ENCODE measurements at regions not wholly inside any gene's neighbourhood (a gene's known extent, or its start where the extent isn't known, plus 50 kb on each side); places are given as distances from the start of the nearest gene placed in this dataset.

DNA sequence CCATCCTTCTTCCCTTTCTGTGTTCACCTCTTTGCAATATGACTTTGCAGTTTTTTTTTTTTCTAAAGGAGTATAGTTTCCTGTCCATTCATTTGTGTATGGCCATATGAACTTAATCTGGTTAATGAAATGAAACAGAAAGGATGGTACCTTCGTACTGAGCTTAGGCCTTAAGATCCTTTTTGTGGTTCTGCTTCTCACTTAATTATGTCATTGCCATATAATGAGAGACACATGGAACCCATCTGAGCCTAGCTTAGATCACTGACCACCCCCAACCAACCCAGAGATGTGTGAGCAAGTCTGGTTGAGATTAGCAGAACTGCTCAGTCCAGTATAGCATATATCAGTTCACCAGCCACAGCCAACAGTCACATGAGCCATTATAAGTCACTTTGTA lies 1179.6 kb downstream of the HACE1 start:
- intact Hi-C loops (cut with DNase I) = no loop called here

GRCh38 chr6:103677290-103677689 lies 1182.4 kb downstream of the HACE1 start:
- no peak for DNase-seq
- TF ChIP-seq EP300 (IDR thresholded peaks at IDR 0.05) = no peak
- Histone ChIP-seq H3K9me3 (no peaks in the 10 kb centered on the region), H3K36me3 (no peaks in the 10 kb centered on the region), H3K4me1 (no peaks in the 10 kb centered on the region), H3K27ac (no peak overlapping the region), H3K27me3 (no peaks in the 10 kb centered on the region), H3K4me3 (no peak overlapping the region)
- intact Hi-C loops (cut with DNase I) = no loop called here
- WGBS, 2 donors = 77 to 93% methylated on average over 12 of the region's 12 CpGs

More for the DNA sequence above, 1179.6 kb downstream of the HACE1 start:
- H3K9me3 ChIP-seq = no peaks in the 10 kb centered on the region
- no peaks in the 10 kb centered on the region for H3K4me1 ChIP-seq
- WGBS, 2 donors = 74 to 85% methylated on average over 1 of the region's 1 CpG
- TF ChIP-seq, protein P1, sequence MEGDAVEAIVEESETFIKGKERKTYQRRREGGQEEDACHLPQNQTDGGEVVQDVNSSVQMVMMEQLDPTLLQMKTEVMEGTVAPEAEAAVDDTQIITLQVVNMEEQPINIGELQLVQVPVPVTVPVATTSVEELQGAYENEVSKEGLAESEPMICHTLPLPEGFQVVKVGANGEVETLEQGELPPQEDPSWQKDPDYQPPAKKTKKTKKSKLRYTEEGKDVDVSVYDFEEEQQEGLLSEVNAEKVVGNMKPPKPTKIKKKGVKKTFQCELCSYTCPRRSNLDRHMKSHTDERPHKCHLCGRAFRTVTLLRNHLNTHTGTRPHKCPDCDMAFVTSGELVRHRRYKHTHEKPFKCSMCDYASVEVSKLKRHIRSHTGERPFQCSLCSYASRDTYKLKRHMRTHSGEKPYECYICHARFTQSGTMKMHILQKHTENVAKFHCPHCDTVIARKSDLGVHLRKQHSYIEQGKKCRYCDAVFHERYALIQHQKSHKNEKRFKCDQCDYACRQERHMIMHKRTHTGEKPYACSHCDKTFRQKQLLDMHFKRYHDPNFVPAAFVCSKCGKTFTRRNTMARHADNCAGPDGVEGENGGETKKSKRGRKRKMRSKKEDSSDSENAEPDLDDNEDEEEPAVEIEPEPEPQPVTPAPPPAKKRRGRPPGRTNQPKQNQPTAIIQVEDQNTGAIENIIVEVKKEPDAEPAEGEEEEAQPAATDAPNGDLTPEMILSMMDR (IDR thresholded peaks at IDR 0.05) = no peak
- TF ChIP-seq POLR2A (IDR thresholded peaks at IDR 0.05) = no peak
- TF ChIP-seq EP300 (IDR thresholded peaks at IDR 0.05) = no peak
- no peak for TF ChIP-seq POLR2AphosphoS5 (IDR thresholded peaks at IDR 0.05)
- no peak overlapping the region for H3K27ac ChIP-seq
- H3K4me3 ChIP-seq = no peak overlapping the region
- H3K36me3 ChIP-seq = no peaks in the 10 kb centered on the region
- DNase-seq = no peak
- no peaks in the 10 kb centered on the region for H3K27me3 ChIP-seq

- intact Hi-C loops (cut with DNase I) = no loop called here
- TF ChIP-seq EP300 (IDR thresholded peaks at IDR 0.05) (no peak), POLR2AphosphoS5 (IDR thresholded peaks at IDR 0.05) (no peak), POLR2A (IDR thresholded peaks at IDR 0.05) (no peak)
- TF ChIP-seq, protein P1 (IDR thresholded peaks at IDR 0.05) = no peak
- 62 to 69% methylated on average over 1 of the region's 1 CpG for WGBS, 2 donors
Measured at GRCh38 chr6:103675807-103676406, 1183.8 kb downstream of the HACE1 start.

DNA sequence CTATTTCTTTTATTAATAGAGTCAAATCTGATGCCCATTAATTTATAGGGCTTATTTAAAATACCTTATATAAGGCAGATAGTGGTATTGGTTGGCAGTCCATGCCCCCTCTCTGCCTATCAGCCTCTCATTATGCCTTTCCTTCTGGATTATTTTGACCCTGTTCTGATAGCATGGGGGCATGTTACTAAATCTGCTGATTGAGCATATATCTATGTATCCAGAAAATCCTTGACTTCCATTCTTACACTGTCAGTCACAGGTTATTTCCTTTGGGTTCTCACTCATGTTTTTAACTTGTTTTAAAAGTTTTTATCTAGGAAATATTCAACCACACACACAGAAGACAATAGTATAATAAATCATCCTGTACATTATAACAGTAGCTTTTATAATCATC lies 1184.9 kb downstream of the HACE1 start:
- Histone ChIP-seq H3K27me3 (no peaks in the 10 kb centered on the region), H3K4me1 (no peaks in the 10 kb centered on the region), H3K27ac (no peak overlapping the region), H3K4me3 (no peak overlapping the region), H3K9me3 (no peaks in the 10 kb centered on the region), H3K36me3 (no peaks in the 10 kb centered on the region)
- no peak for TF ChIP-seq POLR2AphosphoS5 (IDR thresholded peaks at IDR 0.05)
- TF ChIP-seq POLR2A (IDR thresholded peaks at IDR 0.05) = no peak
- TF ChIP-seq, protein P1 (IDR thresholded peaks at IDR 0.05) = no peak
- TF ChIP-seq EP300 (IDR thresholded peaks at IDR 0.05) = no peak
- intact Hi-C loops (cut with DNase I) = no loop called here
- no peak for DNase-seq

More at GRCh38 chr6:103675807-103676406, 1183.8 kb downstream of the HACE1 start:
- no peaks in the 10 kb centered on the region for H3K9me3 ChIP-seq
- H3K27ac ChIP-seq = no peak overlapping the region
- H3K27me3 ChIP-seq = no peaks in the 10 kb centered on the region
- no peaks in the 10 kb centered on the region for H3K36me3 ChIP-seq
- no peaks in the 10 kb centered on the region for H3K4me1 ChIP-seq
- no peak overlapping the region for H3K4me3 ChIP-seq
- DNase-seq = no peak

DNA sequence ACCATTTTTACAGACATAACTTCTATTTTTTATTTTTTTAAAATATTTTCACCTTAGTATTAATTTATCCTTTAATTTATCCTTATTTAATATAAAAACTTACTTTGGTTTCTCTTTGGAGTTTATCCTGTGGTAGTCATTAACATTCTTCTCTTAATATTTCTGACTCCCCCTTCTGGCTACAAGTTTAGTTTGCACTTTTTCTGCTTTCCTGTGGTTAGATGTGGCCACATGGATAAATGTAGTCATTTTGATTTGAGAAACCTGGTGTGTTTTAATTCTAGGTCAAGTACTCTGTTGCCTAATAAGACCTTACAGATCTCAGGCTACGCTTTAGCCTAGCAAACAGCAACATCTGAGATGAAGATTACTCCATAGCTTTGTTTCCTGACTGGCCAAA lies 1187.5 kb downstream of the HACE1 start:
- H3K4me3 ChIP-seq = no peak overlapping the region
- H3K4me1 ChIP-seq = no peaks in the 10 kb centered on the region
- TF ChIP-seq EP300 (IDR thresholded peaks at IDR 0.05) = no peak
- TF ChIP-seq POLR2A (IDR thresholded peaks at IDR 0.05) = no peak
- TF ChIP-seq POLR2AphosphoS5 (IDR thresholded peaks at IDR 0.05) = no peak
- TF ChIP-seq, protein P1 (IDR thresholded peaks at IDR 0.05) = no peak
- no peaks in the 10 kb centered on the region for H3K27me3 ChIP-seq
- no peaks in the 10 kb centered on the region for H3K9me3 ChIP-seq
- no peak overlapping the region for H3K27ac ChIP-seq
- no peaks in the 10 kb centered on the region for H3K36me3 ChIP-seq
- 85 to 86% methylated on average over 1 of the region's 1 CpG for WGBS, 2 donors
- no peak for DNase-seq
- intact Hi-C loops (cut with DNase I) = no loop called here
